ENCODE measurements at regions not wholly inside any gene's neighbourhood (a gene's known extent, or its start where the extent isn't known, plus 50 kb on each side); places are given as distances from the start of the nearest gene placed in this dataset.

DNA sequence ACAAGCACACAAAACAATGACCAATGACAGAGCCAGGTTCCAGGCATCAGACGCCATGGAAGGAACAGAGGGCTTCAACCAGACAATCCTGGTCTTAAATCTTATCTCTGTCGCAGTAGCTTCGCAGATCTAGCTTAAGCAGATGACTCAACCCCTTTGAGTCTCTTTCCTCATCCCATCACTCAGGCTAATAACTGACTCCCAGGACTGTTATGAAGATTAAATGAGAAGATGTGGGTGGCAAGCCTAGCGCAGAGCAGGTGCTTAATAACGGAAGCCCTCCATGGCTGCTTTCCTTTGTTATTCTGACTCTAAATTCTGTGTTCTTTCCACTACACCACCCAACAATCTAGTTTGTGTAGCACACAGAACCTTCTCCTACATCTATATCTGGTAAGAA is 110.9 kb downstream of the SLC24A2 start:
- TF ChIP-seq EZH2 (IDR thresholded peaks at IDR 0.05): no peak
- no peak for TF ChIP-seq POLR2AphosphoS5 (IDR thresholded peaks at IDR 0.05; ENCODE audit: borderline replicate concordance, low read depth, low read length)

Data from SK-N-MC (cell line).